ENCODE measurements at regions not wholly inside any gene's neighbourhood (a gene's known extent, or its start where the extent isn't known, plus 50 kb on each side); places are given as distances from the start of the nearest gene placed in this dataset.

- TF ChIP-seq, protein P1, sequence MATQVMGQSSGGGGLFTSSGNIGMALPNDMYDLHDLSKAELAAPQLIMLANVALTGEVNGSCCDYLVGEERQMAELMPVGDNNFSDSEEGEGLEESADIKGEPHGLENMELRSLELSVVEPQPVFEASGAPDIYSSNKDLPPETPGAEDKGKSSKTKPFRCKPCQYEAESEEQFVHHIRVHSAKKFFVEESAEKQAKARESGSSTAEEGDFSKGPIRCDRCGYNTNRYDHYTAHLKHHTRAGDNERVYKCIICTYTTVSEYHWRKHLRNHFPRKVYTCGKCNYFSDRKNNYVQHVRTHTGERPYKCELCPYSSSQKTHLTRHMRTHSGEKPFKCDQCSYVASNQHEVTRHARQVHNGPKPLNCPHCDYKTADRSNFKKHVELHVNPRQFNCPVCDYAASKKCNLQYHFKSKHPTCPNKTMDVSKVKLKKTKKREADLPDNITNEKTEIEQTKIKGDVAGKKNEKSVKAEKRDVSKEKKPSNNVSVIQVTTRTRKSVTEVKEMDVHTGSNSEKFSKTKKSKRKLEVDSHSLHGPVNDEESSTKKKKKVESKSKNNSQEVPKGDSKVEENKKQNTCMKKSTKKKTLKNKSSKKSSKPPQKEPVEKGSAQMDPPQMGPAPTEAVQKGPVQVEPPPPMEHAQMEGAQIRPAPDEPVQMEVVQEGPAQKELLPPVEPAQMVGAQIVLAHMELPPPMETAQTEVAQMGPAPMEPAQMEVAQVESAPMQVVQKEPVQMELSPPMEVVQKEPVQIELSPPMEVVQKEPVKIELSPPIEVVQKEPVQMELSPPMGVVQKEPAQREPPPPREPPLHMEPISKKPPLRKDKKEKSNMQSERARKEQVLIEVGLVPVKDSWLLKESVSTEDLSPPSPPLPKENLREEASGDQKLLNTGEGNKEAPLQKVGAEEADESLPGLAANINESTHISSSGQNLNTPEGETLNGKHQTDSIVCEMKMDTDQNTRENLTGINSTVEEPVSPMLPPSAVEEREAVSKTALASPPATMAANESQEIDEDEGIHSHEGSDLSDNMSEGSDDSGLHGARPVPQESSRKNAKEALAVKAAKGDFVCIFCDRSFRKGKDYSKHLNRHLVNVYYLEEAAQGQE (IDR thresholded peaks at IDR 0.05) = no peak
- TF ChIP-seq, protein P2, sequence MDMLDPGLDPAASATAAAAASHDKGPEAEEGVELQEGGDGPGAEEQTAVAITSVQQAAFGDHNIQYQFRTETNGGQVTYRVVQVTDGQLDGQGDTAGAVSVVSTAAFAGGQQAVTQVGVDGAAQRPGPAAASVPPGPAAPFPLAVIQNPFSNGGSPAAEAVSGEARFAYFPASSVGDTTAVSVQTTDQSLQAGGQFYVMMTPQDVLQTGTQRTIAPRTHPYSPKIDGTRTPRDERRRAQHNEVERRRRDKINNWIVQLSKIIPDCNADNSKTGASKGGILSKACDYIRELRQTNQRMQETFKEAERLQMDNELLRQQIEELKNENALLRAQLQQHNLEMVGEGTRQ (IDR thresholded peaks at IDR 0.05) = no peak
- TF ChIP-seq RAD21 (conservative IDR thresholded peaks at IDR 0.05 in 1 of 2, IDR thresholded peaks at IDR 0.05 in 1 of 2) (no peak), JUN (IDR thresholded peaks at IDR 0.05) (no peak)
- TF ChIP-seq, protein P3, sequence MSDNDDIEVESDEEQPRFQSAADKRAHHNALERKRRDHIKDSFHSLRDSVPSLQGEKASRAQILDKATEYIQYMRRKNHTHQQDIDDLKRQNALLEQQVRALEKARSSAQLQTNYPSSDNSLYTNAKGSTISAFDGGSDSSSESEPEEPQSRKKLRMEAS (IDR thresholded peaks at IDR 0.05) = no peak
- TF ChIP-seq, protein P4, sequence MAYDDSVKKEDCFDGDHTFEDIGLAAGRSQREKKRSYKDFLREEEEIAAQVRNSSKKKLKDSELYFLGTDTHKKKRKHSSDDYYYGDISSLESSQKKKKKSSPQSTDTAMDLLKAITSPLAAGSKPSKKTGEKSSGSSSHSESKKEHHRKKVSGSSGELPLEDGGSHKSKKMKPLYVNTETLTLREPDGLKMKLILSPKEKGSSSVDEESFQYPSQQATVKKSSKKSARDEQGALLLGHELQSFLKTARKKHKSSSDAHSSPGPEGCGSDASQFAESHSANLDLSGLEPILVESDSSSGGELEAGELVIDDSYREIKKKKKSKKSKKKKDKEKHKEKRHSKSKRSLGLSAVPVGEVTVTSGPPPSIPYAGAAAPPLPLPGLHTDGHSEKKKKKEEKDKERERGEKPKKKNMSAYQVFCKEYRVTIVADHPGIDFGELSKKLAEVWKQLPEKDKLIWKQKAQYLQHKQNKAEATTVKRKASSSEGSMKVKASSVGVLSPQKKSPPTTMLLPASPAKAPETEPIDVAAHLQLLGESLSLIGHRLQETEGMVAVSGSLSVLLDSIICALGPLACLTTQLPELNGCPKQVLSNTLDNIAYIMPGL (CRISPR knock-in tag; IDR thresholded peaks at IDR 0.05; ENCODE audit: borderline replicate concordance) = no peak
Measured at GRCh38 chr6:154602708-154603107, 92.2 kb upstream of the CNKSR3 start (continued).

- 86% methylated on average over 8 of the region's 8 CpGs for WGBS (ENCODE audit: missing lambda C conversion rate)
- CTCF ChIA-PET = no interaction called here
- no peak for FAIRE-seq
Measured at GRCh38 chr6:154604119-154604518, 93.6 kb upstream of the CNKSR3 start.

More at GRCh38 chr6:154604119-154604518, 93.6 kb upstream of the CNKSR3 start:
- H3K27ac ChIP-seq = no peak overlapping the region
- DNase-seq (ENCODE audit: low read depth in 1 of 2, low spot score in 1 of 2) (no peak), ATAC-seq (no peak)
- H3K4me1 ChIP-seq = no peaks in the 10 kb centered on the region
- no peak for TF ChIP-seq CHD2 (IDR thresholded peaks at IDR 0.05; ENCODE audit: low read length, partially characterized antibody)
- TF ChIP-seq SREBF2 (IDR thresholded peaks at IDR 0.05) = no peak
- TF ChIP-seq CBX8 (IDR thresholded peaks at IDR 0.05) = no peak
- TF ChIP-seq KDM5A (IDR thresholded peaks at IDR 0.05) = no peak
- no peak for TF ChIP-seq JUNB (IDR thresholded peaks at IDR 0.05)
- TF ChIP-seq CBX2 (IDR thresholded peaks at IDR 0.05; ENCODE audit: borderline replicate concordance, low read depth) = no peak
- TF ChIP-seq E2F6 (IDR thresholded peaks at IDR 0.05; ENCODE audit: borderline replicate concordance, low read depth) = no peak
- no peak for TF ChIP-seq MAFK (IDR thresholded peaks at IDR 0.05; ENCODE audit: partially characterized antibody)
- TF ChIP-seq RCOR1 (IDR thresholded peaks at IDR 0.05; ENCODE audit: low read depth, low read length) = no peak
- TF ChIP-seq HOXA7 (CRISPR knock-in tag; IDR thresholded peaks at IDR 0.05) = no peak
- TF ChIP-seq PHF8 (IDR thresholded peaks at IDR 0.05; ENCODE audit: borderline replicate concordance, low read depth) = no peak
- no peak for TF ChIP-seq NPAS2 (CRISPR knock-in tag; IDR thresholded peaks at IDR 0.05; ENCODE audit: borderline replicate concordance)
- TF ChIP-seq RNF2 (IDR thresholded peaks at IDR 0.05; ENCODE audit: borderline replicate concordance, low read depth) = no peak
- TF ChIP-seq ATOH8 (CRISPR knock-in tag; IDR thresholded peaks at IDR 0.05; ENCODE audit: low read depth) = no peak
- TF ChIP-seq SMC3 (IDR thresholded peaks at IDR 0.05) = no peak
- no peak for TF ChIP-seq HDAC2 (IDR thresholded peaks at IDR 0.05)
- no peak for TF ChIP-seq HEYL (CRISPR knock-in tag; IDR thresholded peaks at IDR 0.05)
- TF ChIP-seq EHF (CRISPR knock-in tag; IDR thresholded peaks at IDR 0.05) = no peak
- no peaks in the 10 kb centered on the region for H3K9me3 ChIP-seq
- no peak overlapping the region for H3K4me2 ChIP-seq
- POLR2A ChIA-PET = no interaction called here
- no peak overlapping the region for H3K4me3 ChIP-seq

All from A549 (cell line).